H1 (cell line): ENCODE measurements at regions not wholly inside any gene's neighbourhood (a gene's known extent, or its start where the extent isn't known, plus 50 kb on each side); places are given as distances from the start of the nearest gene placed in this dataset.

Experiments
- CTCF ChIP-seq, 3 experiments: IDR thresholded peaks; 1 replicate in 2 of 3; 2 replicates in 1 of 3; pipeline versions ENCODE4 v1.5.1 to v1.6.1; 2011; ENCODE audit warnings: low read length in 3 of 3, mild to moderate bottlenecking in 3 of 3, inconsistent platforms in 2 of 3, low read depth in 1 of 3, moderate library complexity in 1 of 3; ENCODE audit not compliant: insufficient read depth in 1 of 3; ENCODE audit errors: control extremely low read depth in 1 of 3
- GTF2F1 ChIP-seq: IDR thresholded peaks from 2 replicates; pipeline ENCODE4 v1.6.1; 2012; ENCODE audit warnings: low read depth, low read length, improper control_type of control experiment, borderline replicate concordance
- JUND ChIP-seq: IDR thresholded peaks from 2 replicates; pipeline ENCODE4 v1.6.1; 2011; ENCODE audit warnings: mild to moderate bottlenecking, improper control_type of control experiment, low read length
- MAFK ChIP-seq: IDR thresholded peaks from 2 replicates; pipeline ENCODE4 v1.6.1; 2012; ENCODE audit warnings: low read depth, mild to moderate bottlenecking, improper control_type of control experiment, low read length
- POLR2A ChIP-seq, 2 experiments: IDR thresholded peaks; 1 replicate in 1 of 2; 2 replicates in 1 of 2; pipeline ENCODE4 v1.6.1; 2011; ENCODE audit warnings: low read depth in 2 of 2, low read length in 2 of 2, mild to moderate bottlenecking in 2 of 2; ENCODE audit errors: control extremely low read depth in 1 of 2
- RAD21 ChIP-seq, 2 experiments: IDR thresholded peaks in 1 of 2; conservative IDR thresholded peaks in 1 of 2; 2 replicates each; pipeline ENCODE4 v1.6.1; 2011; ENCODE audit warnings: low read depth in 2 of 2, low read length in 2 of 2, improper control_type of control experiment in 1 of 2, inconsistent platforms in 1 of 2, mild to moderate bottlenecking in 1 of 2, moderate library complexity in 1 of 2
- TAF1 ChIP-seq: IDR thresholded peaks from 2 replicates; pipeline ENCODE4 v1.6.1; 2011; ENCODE audit warnings: mild to moderate bottlenecking, low read depth, low read length
- USF2 ChIP-seq: IDR thresholded peaks from 2 replicates; pipeline ENCODE4 v1.6.1; 2011; ENCODE audit warnings: low read length, improper control_type of control experiment
- TF ChIP-seq, protein P1 (sequence below): IDR thresholded peaks from 2 replicates; pipeline ENCODE4 v1.6.1; 2012; ENCODE audit warnings: low read length, inconsistent platforms

- TF ChIP-seq CTCF (IDR thresholded peaks at IDR 0.05; ENCODE audit: control extremely low read depth in 1 of 3, insufficient read depth in 1 of 3, low read depth in 1 of 3, low read length in 3 of 3), result no peak
- TF ChIP-seq RAD21 (IDR thresholded peaks at IDR 0.05 in 1 of 2, conservative IDR thresholded peaks at IDR 0.05 in 1 of 2; ENCODE audit: low read depth in 2 of 2, low read length in 2 of 2), result no peak
- no peak for TF ChIP-seq POLR2A (IDR thresholded peaks at IDR 0.05; ENCODE audit: control extremely low read depth in 1 of 2, low read depth in 2 of 2, low read length in 2 of 2)
- TF ChIP-seq, protein P1, sequence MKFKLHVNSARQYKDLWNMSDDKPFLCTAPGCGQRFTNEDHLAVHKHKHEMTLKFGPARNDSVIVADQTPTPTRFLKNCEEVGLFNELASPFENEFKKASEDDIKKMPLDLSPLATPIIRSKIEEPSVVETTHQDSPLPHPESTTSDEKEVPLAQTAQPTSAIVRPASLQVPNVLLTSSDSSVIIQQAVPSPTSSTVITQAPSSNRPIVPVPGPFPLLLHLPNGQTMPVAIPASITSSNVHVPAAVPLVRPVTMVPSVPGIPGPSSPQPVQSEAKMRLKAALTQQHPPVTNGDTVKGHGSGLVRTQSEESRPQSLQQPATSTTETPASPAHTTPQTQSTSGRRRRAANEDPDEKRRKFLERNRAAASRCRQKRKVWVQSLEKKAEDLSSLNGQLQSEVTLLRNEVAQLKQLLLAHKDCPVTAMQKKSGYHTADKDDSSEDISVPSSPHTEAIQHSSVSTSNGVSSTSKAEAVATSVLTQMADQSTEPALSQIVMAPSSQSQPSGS, result no peak
- no peak for TF ChIP-seq GTF2F1
- no peak for TF ChIP-seq JUND
- TF ChIP-seq TAF1, result no peak
- no peak for TF ChIP-seq USF2
- no peak for TF ChIP-seq MAFK
These were observed 430.2 kb downstream of the QKI start for GRCh38 chr6:163844761-163845160.
